H1 (cell line): ENCODE measurements at regions not wholly inside any gene's neighbourhood (a gene's known extent, or its start where the extent isn't known, plus 50 kb on each side); places are given as distances from the start of the nearest gene placed in this dataset.

Experiments
- ATF3 ChIP-seq: IDR thresholded peaks from 2 replicates; pipeline ENCODE4 v1.6.1; 2011; ENCODE audit warnings: low read depth, mild to moderate bottlenecking, low read length; ENCODE audit not compliant: insufficient read depth
- CHD2 ChIP-seq: IDR thresholded peaks from 2 replicates; pipeline ENCODE4 v1.6.1; 2012; ENCODE audit warnings: low read length, improper control_type of control experiment
- CHD7 ChIP-seq: fragments of 300-600 bp; sonication (generic); IDR thresholded peaks from 2 replicates; pipeline ENCODE4 v1.7.1; 2012; ENCODE audit warnings: low read length, moderate library complexity, mild to moderate bottlenecking, inconsistent platforms; ENCODE audit not compliant: insufficient replicate concordance
- HDAC2 ChIP-seq, 2 experiments: fragments of 300-600 bp in 1 of 2; sonication (generic) in 1 of 2; IDR thresholded peaks; 2 replicates each; pipeline ENCODE4 v1.6.1; 2011 to 2012; ENCODE audit warnings: low read depth in 2 of 2, low read length in 2 of 2, mild to moderate bottlenecking in 2 of 2, moderate library complexity in 2 of 2, borderline replicate concordance in 1 of 2, inconsistent platforms in 1 of 2
- RAD21 ChIP-seq, 2 experiments: IDR thresholded peaks in 1 of 2; conservative IDR thresholded peaks in 1 of 2; 2 replicates each; pipeline ENCODE4 v1.6.1; 2011; ENCODE audit warnings: low read depth in 2 of 2, low read length in 2 of 2, improper control_type of control experiment in 1 of 2, inconsistent platforms in 1 of 2, mild to moderate bottlenecking in 1 of 2, moderate library complexity in 1 of 2
- SIX5 ChIP-seq: IDR thresholded peaks from 2 replicates; pipeline ENCODE4 v1.6.1; 2011; ENCODE audit warnings: mild to moderate bottlenecking, low read depth, low read length
- TF ChIP-seq, protein P1 (sequence below), 3 experiments: IDR thresholded peaks; 1 replicate in 2 of 3; 2 replicates in 1 of 3; pipeline versions ENCODE4 v1.5.1 to v1.6.1; 2011; ENCODE audit warnings: low read length in 3 of 3, mild to moderate bottlenecking in 3 of 3, inconsistent platforms in 2 of 3, low read depth in 1 of 3, moderate library complexity in 1 of 3; ENCODE audit not compliant: insufficient read depth in 1 of 3; ENCODE audit errors: control extremely low read depth in 1 of 3

DNA sequence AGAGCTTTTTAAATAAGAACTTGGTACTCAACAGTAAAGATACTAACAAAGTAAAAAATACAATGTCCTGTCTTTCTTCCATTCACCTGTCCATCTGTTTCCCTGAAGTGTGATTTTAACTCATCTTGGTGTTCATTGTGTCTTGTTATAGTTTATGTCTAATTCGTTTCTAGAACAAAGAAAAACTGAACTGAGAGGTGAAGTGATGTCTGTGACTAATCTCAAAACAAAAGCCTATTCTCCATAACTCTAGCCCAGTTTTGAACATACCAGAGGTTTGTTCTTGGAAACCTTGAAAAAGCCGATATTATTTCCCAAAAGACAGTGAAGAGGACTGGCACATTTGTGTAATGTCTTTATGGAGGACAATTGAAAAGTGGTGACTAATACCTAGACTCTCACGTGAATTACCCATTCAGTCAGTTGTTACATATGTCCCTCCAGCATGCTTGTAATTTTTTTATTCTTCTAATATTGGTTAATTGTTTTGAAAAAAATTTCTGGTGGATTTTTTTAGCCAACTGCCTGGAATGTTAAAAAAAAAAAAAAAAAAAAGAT, 725.8 kb downstream of the SATB2 start (continued):
- TF ChIP-seq CHD7: no peak
- TF ChIP-seq CHD2: no peak
- no peak for TF ChIP-seq SIX5
- no peak for TF ChIP-seq HDAC2 (IDR thresholded peaks at IDR 0.05; ENCODE audit: borderline replicate concordance in 1 of 2, low read depth in 2 of 2, low read length in 2 of 2)
- TF ChIP-seq, protein P1, sequence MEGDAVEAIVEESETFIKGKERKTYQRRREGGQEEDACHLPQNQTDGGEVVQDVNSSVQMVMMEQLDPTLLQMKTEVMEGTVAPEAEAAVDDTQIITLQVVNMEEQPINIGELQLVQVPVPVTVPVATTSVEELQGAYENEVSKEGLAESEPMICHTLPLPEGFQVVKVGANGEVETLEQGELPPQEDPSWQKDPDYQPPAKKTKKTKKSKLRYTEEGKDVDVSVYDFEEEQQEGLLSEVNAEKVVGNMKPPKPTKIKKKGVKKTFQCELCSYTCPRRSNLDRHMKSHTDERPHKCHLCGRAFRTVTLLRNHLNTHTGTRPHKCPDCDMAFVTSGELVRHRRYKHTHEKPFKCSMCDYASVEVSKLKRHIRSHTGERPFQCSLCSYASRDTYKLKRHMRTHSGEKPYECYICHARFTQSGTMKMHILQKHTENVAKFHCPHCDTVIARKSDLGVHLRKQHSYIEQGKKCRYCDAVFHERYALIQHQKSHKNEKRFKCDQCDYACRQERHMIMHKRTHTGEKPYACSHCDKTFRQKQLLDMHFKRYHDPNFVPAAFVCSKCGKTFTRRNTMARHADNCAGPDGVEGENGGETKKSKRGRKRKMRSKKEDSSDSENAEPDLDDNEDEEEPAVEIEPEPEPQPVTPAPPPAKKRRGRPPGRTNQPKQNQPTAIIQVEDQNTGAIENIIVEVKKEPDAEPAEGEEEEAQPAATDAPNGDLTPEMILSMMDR (IDR thresholded peaks at IDR 0.05; ENCODE audit: control extremely low read depth in 1 of 3, insufficient read depth in 1 of 3, low read depth in 1 of 3, low read length in 3 of 3): no peak
- no peak for TF ChIP-seq RAD21 (IDR thresholded peaks at IDR 0.05 in 1 of 2, conservative IDR thresholded peaks at IDR 0.05 in 1 of 2; ENCODE audit: low read depth in 2 of 2, low read length in 2 of 2)
- no peak for TF ChIP-seq ATF3
- TF ChIP-seq, all 59 proteins: peak for 0
